GM19035 (cell line): ENCODE measurements at regions not wholly inside any gene's neighbourhood (a gene's known extent, or its start where the extent isn't known, plus 50 kb on each side); places are given as distances from the start of the nearest gene placed in this dataset.

Experiments
- ATAC-seq: cut with Tn5 transposase; IDR thresholded peaks from one replicate; pipeline ENCODE4 v1.9.1; 2021; ENCODE audit not compliant: unreplicated experiment

DNA sequence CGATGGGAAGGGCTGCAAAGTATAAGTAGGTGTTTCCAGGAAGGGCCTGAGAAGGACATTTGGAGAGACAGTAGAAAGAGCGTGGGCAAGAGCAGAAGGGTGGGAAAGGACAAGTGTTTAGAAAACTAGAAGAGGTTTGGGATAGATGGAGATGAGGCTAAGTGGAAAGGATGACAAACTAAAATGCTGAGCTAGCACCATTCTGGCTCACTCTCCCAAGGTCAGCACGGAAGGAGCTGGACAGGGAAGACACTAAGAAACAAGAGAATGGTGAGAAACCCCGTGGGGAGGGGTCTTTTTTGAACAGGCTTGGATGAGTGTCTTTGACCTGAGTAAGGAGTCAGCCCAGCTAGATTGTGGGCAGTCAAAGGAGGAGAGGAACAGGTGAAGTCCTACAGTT lies 286.0 kb downstream of the CDK5RAP2 start:
- ATAC-seq, result no peak

DNA sequence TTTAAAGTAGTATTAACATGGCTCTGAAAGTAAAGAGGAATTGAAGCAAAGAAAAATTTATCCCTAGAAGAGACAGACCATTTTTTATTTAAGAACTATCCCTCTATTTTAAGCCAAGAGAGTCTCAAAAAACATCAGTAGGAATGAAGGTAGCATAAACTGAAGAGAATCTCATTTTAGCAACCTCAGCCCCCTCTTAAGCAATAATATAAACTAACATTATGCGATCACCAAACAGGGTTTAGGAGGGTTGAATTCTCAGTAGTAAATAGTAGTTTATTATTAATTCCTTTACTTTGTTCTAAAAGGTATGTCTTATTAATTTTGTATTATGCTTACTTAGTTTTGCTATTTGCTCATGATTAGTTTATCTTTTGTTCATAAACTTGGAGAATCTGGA lies 287.4 kb downstream of the CDK5RAP2 start:
- ATAC-seq, result no peak

DNA sequence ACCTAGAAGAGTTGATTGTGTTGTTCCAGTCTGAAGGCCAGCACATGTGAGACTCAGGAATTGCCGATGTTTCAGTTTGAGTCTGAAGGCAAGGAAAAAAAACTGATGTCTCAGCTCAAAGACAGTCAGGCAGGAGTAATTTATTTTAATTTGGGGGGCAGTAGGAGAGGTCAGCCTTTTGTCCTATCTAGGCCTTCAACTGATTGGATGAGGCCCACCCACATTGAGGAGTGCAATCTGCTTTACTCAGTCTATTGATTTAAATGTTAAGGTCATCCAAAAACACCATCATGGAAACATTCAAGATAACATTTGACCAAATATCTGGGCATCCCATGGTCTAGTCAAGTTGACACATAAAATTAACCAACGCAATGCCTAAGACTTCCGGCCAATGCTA lies 288.9 kb downstream of the CDK5RAP2 start:
- no peak for ATAC-seq

DNA sequence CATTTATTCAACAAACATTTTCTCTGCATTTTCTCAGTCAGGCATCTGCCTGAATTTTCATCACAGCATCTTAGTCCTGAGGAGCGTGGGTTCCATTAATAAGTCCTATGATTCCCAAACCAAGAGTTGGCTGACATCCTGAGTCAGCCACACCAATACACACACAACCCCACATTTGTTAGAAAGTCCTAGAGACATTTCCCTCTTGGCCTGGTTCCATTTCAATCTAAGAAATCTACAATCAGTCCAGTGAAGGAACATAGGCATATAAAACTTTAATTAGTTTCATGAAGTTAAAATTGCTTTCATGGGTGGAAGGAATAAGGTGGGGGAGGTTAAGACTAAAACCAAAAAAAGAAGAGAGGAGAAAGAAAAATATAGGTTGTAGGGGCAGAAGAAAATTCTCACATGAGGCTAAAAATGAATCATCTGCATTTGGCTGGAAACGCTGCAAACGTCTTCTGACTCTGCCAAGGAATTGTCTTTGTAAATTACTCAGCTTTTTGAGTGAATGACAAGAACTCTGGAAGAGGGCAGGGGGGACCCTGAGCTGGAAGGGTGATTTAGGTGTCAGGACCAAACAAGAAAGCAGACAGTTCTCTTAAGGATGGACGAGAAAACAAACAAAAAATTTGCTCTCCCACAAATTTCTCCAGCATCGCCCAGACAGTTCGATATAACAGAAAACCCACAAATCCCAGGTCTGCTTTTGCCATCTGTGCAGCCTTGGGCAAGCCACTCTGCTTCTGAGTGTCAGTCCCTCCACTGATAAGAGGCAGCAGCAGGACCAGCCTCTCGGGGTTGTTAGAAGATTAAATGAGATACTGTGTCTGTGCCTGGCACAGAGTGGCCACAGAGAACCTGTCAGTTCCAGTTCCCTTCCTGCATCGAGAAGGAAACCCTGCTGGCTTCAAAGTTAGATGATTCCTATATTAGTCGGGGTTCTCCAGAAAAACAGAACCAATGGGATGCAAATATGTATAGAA lies 289.7 kb downstream of the CDK5RAP2 start:
- no peak for ATAC-seq

GRCh38 chr9:120289098-120289497 lies 290.9 kb downstream of the CDK5RAP2 start:
- no peak for ATAC-seq

GRCh38 chr9:120286530-120286929 lies 293.4 kb downstream of the CDK5RAP2 start:
- ATAC-seq, result no peak

GRCh38 chr9:120284821-120285220 lies 295.1 kb downstream of the CDK5RAP2 start:
- no peak for ATAC-seq

DNA sequence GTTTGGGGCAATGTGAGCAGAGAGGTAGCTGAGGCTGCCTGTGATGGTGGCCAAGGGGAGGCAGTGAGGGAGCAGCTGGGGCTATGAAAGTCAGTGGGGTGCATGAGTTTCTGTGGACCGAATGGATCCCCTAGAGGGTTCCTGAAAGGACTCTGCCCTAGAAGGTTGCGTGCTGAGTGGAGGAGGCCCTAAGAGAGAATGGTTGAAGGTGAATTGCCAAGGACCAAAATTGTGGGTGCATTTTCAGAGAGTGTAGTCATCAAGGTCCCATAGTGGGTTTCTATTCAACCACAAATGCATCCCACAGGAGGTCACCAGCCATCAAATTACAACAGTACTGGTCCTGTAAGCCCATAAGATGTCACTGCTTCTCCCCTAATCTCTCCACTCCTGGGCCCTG lies 298.3 kb downstream of the CDK5RAP2 start:
- ATAC-seq, result no peak

DNA sequence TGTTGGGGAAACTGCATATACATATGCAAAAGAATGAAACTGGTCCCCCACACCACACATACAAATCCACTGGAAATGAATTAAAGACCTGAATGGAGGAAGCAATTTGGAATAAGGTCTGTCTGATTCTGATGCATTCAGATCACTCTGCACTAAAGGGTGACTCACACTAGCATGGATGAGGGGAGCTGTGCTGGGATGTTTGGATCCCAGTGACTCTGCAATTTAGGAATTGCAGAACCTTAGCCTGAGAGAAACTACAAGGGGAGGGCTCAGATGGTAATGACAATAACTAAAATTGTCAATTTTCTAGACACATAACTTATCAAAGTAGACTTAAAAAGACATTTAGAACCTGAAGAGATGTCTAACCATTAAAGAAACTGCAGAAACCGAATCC lies 312.0 kb downstream of the CDK5RAP2 start:
- no peak for ATAC-seq

DNA sequence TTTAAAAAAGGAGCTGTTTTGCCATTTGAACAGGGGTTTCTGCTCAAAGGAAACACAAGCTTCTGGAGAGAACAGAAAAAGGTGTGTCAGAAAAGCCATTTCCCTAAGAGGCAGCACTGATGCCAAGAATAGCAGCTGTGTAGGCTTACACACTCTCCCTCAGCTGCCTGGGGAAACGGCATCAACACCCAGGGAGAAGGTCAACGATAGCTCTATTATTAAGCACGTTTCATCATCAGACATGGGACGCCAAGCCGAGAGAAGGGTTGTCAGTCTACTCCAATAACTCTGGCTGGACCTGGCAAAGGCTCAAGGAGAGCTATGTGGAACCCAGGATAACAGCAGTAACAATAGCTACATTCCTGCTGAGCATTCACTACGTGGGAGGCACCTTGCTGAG lies 314.2 kb downstream of the CDK5RAP2 start:
- ATAC-seq, result no peak

- ATAC-seq, result no peak
Observed at GRCh38 chr9:120264528-120264927, 315.4 kb downstream of the CDK5RAP2 start.

GRCh38 chr9:120263836-120264235 lies 316.1 kb downstream of the CDK5RAP2 start:
- ATAC-seq, result no peak

- ATAC-seq, result no peak
Observed at GRCh38 chr9:120261419-120261818, 318.5 kb downstream of the CDK5RAP2 start.

GRCh38 chr9:120259100-120259499 lies 320.9 kb downstream of the CDK5RAP2 start:
- ATAC-seq, result no peak

GRCh38 chr9:120258096-120258495 lies 321.9 kb downstream of the CDK5RAP2 start:
- ATAC-seq, result no peak

DNA sequence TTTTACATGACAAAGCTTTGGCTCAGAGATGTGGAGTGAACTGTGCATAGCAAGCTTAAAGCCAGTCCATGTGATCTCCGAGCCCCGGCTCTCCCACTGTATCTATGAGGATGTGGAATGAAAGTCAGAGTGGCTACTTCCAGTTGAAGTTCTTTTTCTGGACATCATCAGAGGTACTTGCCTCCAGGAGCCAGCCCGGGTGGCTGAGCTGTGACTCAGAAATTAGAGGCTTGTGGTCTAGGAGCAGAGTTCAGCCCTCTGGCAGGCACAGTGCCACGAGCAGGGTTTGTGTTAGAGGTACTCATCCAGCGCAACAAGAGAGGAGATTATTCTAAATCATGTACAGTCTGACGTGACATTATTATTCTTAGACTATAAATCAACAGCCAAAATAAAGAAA lies 322.5 kb downstream of the CDK5RAP2 start:
- ATAC-seq, result no peak

DNA sequence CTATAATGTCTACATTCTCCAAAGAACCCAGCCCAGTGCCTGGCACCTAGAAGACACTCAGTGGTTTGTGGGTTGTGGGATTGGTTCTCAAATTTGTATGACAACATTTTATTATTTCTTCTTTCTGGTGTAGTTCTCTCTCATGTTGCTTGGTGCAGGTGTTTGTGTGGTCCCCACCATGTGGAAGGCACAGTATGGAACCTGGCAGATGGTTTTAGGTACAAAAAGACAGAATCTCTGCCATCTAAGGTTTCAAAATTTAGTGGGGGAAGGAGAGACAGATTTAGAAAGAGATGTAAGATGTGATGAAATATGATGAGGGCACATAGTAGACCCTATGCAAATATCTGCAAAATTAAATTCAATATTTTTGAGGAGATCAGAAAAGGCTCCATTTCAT lies 323.8 kb downstream of the CDK5RAP2 start:
- no peak for ATAC-seq

- ATAC-seq, result no peak
Observed at GRCh38 chr9:120252248-120252647, 327.7 kb downstream of the CDK5RAP2 start.

- ATAC-seq, result no peak
Observed at GRCh38 chr9:120242116-120242811, 337.7 kb downstream of the CDK5RAP2 start.

GRCh38 chr9:120236596-120236995 lies 343.4 kb downstream of the CDK5RAP2 start:
- no peak for ATAC-seq

DNA sequence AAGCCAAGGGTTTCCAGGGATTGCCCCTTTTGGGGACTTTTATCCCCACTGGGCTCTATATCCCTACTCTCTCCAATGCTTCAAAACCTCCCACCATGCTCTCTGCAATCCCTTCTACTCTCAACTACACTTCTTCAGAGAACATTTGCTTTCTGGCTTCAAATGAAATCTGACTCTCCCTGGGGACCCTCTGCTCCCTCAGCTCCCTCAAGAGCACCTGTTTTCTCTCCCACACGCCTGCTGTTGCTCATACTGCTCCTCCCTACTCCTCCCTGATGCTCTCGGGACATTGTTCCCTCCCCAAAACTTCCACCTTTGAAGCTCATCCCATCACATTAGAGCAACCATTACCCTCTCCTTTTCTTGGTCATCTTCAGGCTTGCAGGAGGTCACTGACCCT lies 344.9 kb downstream of the CDK5RAP2 start:
- ATAC-seq, result no peak

- ATAC-seq, result no peak
Observed at GRCh38 chr9:120230227-120230626, 349.7 kb downstream of the CDK5RAP2 start.
